Gastrocnemius medialis (tissue), 4 donors: ENCODE measurements at regions not wholly inside any gene's neighbourhood (a gene's known extent, or its start where the extent isn't known, plus 50 kb on each side); places are given as distances from the start of the nearest gene placed in this dataset.

Source experiments
- ATAC-seq, 2 donors: fragments of 150-250 bp; one replicate each; pipeline ENCODE4 v1.9.1; 2016
- DNase-seq, 2 donors: peaks; one replicate each; pipeline ENCODE4 v3.0.0-alpha.2; 2019
- H3K27ac ChIP-seq, 4 donors: fragments of 200-600 bp; sonication (generic); 1 replicate in 1 of 4; 2 replicates in 3 of 4; pipeline ENCODE4 v1.5.1; 2016 to 2018; ENCODE audit warnings: mild to moderate bottlenecking in 2 of 4, moderate library complexity in 1 of 4
- H3K27me3 ChIP-seq, 3 donors: fragments of 200-600 bp; sonication (generic) in 2 of 3; 1 replicate in 1 of 3; 2 replicates in 2 of 3; pipeline versions ENCODE4 v1.5.1 to v1.6.0; 2016 to 2019; ENCODE audit warnings: mild to moderate bottlenecking in 1 of 3, moderate library complexity in 1 of 3
- H3K36me3 ChIP-seq, 2 donors: fragments of 200-600 bp; sonication (generic) in 1 of 2; one replicate each; pipeline ENCODE4 v1.5.1; 2017 to 2018
- H3K4me1 ChIP-seq, 2 donors: fragments of 200-600 bp; sonication (generic) in 1 of 2; one replicate each; pipeline ENCODE4 v1.5.1; 2016 to 2017; ENCODE audit warnings: mild to moderate bottlenecking in 2 of 2
- H3K4me3 ChIP-seq, 4 donors: fragments of 200-600 bp; sonication (generic) in 3 of 4; 1 replicate in 1 of 4; 2 replicates in 3 of 4; pipeline ENCODE4 v1.5.1; 2016 to 2019; ENCODE audit warnings: mild to moderate bottlenecking in 2 of 4
- H3K9me3 ChIP-seq, 3 donors: fragments of 200-600 bp; sonication (generic) in 2 of 3; 1 replicate in 1 of 3; 2 replicates in 2 of 3; pipeline ENCODE4 v1.5.1; 2016 to 2019
- POLR2A ChIP-seq, 2 donors: fragments of 450-650 bp; IDR thresholded peaks; one replicate each; pipeline ENCODE4 v1.6.1; 2017; ENCODE audit warnings: antibody characterized with exemption in 2 of 2, mild to moderate bottlenecking in 2 of 2, moderate library complexity in 2 of 2
- in situ Hi-C, 4 donors: fragments of 200-750 bp; cut with MboI; loops; one replicate each; pipeline versions ENCODE4 v1.15.0 to v1.8.0; 2017; ENCODE audit warnings: low sequenced_read_pairs in 4 of 4
- intact Hi-C: fragments of 100-400 bp; cut with DNase I; formaldehyde crosslinking; loops from one replicate; pipeline ENCODE4 v1.15.1; 2023; ENCODE audit warnings: low total_unique reads
- TF ChIP-seq, protein P1 (sequence below), 5 experiments: fragments of 450-650 bp in 3 of 5; fragments of 200-600 bp in 2 of 5; sonication (generic) in 2 of 5; IDR thresholded peaks in 4 of 5; conservative IDR thresholded peaks in 1 of 5; 1 replicate in 4 of 5; 2 replicates in 1 of 5; pipeline ENCODE4 v1.5.1; 2016 to 2019; ENCODE audit warnings: antibody characterized with exemption in 5 of 5, mild to moderate bottlenecking in 3 of 5, moderate library complexity in 3 of 5

GRCh38 chr3:5677555-5677954 is 490.0 kb downstream of the EDEM1 start:
- Histone ChIP-seq H3K4me3 (no peak overlapping the region), H3K36me3 (no peaks in the 10 kb centered on the region), H3K9me3 (no peaks in the 10 kb centered on the region), H3K4me1 (no peaks in the 10 kb centered on the region), H3K27ac (no peak overlapping the region), H3K27me3 (no peaks in the 10 kb centered on the region)
- DNase-seq (no peak), ATAC-seq (no peak)
- in situ Hi-C loops = no loop called here
- intact Hi-C loops = no loop called here
- TF ChIP-seq, protein P1, sequence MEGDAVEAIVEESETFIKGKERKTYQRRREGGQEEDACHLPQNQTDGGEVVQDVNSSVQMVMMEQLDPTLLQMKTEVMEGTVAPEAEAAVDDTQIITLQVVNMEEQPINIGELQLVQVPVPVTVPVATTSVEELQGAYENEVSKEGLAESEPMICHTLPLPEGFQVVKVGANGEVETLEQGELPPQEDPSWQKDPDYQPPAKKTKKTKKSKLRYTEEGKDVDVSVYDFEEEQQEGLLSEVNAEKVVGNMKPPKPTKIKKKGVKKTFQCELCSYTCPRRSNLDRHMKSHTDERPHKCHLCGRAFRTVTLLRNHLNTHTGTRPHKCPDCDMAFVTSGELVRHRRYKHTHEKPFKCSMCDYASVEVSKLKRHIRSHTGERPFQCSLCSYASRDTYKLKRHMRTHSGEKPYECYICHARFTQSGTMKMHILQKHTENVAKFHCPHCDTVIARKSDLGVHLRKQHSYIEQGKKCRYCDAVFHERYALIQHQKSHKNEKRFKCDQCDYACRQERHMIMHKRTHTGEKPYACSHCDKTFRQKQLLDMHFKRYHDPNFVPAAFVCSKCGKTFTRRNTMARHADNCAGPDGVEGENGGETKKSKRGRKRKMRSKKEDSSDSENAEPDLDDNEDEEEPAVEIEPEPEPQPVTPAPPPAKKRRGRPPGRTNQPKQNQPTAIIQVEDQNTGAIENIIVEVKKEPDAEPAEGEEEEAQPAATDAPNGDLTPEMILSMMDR (IDR thresholded peaks at IDR 0.05 in 4 of 5, conservative IDR thresholded peaks at IDR 0.05 in 1 of 5) = no peak
- no peak for TF ChIP-seq POLR2A (IDR thresholded peaks at IDR 0.05)

DNA sequence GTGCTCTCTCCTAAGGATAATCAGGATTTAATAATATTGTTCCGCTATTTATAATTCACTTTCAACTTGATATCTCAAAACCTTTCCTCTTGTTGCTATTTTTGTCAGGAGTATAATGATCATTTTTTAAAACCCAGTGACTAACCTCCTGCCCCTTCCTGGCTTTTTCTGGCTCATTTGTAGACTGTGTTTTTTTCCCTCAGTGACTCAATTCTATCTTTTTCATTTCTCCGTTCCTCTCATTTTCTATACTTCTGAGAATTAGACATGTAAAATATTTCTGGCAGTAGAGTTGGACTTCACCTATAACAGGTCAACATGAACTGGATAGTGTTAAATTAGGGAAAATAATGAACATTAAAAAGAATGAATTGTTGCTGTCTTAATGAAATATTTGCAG is 490.7 kb downstream of the EDEM1 start:
- TF ChIP-seq, protein P1 (IDR thresholded peaks at IDR 0.05 in 4 of 5, conservative IDR thresholded peaks at IDR 0.05 in 1 of 5) = no peak
- no peak for TF ChIP-seq POLR2A (IDR thresholded peaks at IDR 0.05)
- no peak for DNase-seq
- intact Hi-C loops (no loop called here), in situ Hi-C loops (no loop called here)
- Histone ChIP-seq H3K9me3 (no peaks in the 10 kb centered on the region), H3K4me1 (no peaks in the 10 kb centered on the region), H3K27me3 (no peaks in the 10 kb centered on the region), H3K4me3 (no peak overlapping the region), H3K27ac (no peak overlapping the region), H3K36me3 (no peaks in the 10 kb centered on the region)
- ATAC-seq = no peak

DNA sequence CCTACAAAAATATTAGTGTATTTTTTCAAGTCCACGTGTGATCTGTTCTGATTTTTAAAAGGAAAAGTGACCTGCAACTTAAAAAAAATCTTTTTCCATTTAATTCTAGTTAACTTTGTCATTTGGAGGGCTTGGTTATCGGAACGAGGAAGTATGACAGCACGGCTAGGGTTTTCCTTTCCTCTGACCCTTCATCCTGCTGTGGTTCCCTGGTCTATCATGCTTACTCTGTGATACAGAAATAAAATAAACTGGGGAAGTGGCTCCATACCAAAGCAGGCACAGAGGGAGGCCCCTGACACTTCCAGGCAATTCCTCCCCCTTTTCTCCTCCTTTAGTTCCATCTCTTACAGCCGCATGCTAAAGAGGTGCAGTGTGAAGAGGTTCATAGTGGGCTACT is 491.3 kb downstream of the EDEM1 start:
- in situ Hi-C loops (no loop called here), intact Hi-C loops (no loop called here)
- no peak for TF ChIP-seq POLR2A (IDR thresholded peaks at IDR 0.05)
- TF ChIP-seq, protein P1 (IDR thresholded peaks at IDR 0.05 in 4 of 5, conservative IDR thresholded peaks at IDR 0.05 in 1 of 5) = no peak
- Histone ChIP-seq H3K27ac (no peak overlapping the region), H3K36me3 (no peaks in the 10 kb centered on the region), H3K27me3 (no peaks in the 10 kb centered on the region), H3K4me3 (no peak overlapping the region), H3K9me3 (no peaks in the 10 kb centered on the region), H3K4me1 (no peaks in the 10 kb centered on the region)
- ATAC-seq (no peak), DNase-seq (no peak)

DNA sequence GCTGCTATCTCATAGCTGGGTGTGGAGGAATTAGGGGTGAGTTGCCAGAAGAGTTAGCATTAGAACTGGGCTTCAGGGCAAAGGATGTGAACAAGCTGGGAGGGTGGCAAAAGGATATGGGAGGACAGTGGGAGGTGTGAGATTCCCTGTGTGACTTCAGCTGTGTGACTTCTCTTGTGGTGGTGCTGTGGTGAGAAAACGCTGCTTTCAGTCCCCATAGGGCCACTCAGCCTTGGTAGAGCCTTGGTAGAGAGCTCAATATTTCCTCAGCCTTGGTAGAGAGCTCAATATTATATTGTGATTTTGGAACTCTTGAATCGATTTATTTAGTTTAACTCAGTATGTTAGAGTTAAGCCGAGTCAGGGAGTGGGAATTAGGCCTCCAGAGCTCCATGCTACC is 499.7 kb downstream of the EDEM1 start:
- Histone ChIP-seq H3K27ac (no peak overlapping the region), H3K4me1 (no peaks in the 10 kb centered on the region), H3K9me3 (no peaks in the 10 kb centered on the region), H3K27me3 (no peaks in the 10 kb centered on the region), H3K36me3 (no peaks in the 10 kb centered on the region), H3K4me3 (no peak overlapping the region)
- TF ChIP-seq, protein P1 (IDR thresholded peaks at IDR 0.05 in 4 of 5, conservative IDR thresholded peaks at IDR 0.05 in 1 of 5) = no peak
- no peak for TF ChIP-seq POLR2A (IDR thresholded peaks at IDR 0.05)
- ATAC-seq = no peak
- in situ Hi-C loops (no loop called here), intact Hi-C loops (no loop called here)
- DNase-seq = no peak

DNA sequence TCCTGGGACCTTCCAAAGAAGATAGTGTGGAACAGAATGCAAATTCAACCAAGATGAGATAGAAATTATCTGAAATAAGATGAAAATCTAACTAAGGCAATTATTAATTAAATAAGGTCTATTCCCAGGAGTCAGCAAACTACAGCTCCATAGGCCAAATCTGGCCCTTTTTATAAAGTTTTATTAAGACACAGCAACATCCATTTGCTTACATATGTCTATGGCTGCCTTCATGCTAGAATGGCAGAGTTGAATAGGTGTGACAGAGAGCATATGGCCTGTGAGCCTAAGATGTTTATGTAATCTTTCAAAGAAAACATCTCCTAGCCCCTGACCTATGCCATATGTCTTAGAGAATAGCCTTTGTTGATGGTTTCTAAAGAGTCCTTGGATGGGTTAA is 503.0 kb downstream of the EDEM1 start:
- in situ Hi-C loops = no loop called here
- Histone ChIP-seq H3K9me3 (no peaks in the 10 kb centered on the region), H3K27me3 (no peaks in the 10 kb centered on the region), H3K36me3 (no peaks in the 10 kb centered on the region), H3K27ac (no peak overlapping the region), H3K4me3 (no peak overlapping the region), H3K4me1 (no peaks in the 10 kb centered on the region)
- DNase-seq (no peak), ATAC-seq (no peak)
- TF ChIP-seq, protein P1 (IDR thresholded peaks at IDR 0.05 in 4 of 5, conservative IDR thresholded peaks at IDR 0.05 in 1 of 5) = no peak
- no peak for TF ChIP-seq POLR2A (IDR thresholded peaks at IDR 0.05)
- intact Hi-C loops = no loop called here
